HG03520 (cell line): ENCODE measurements at regions not wholly inside any gene's neighbourhood (a gene's known extent, or its start where the extent isn't known, plus 50 kb on each side); places are given as distances from the start of the nearest gene placed in this dataset.
"Not testable (repeated sequence)": the region's sequence is repeated elsewhere in the genome, so short reads cannot be mapped to it uniquely, and the experiment has no call there.

Experiments
- ATAC-seq: cut with Tn5 transposase; IDR thresholded peaks from one replicate; pipeline ENCODE4 v1.9.1; 2021; ENCODE audit warnings: mild to moderate bottlenecking, moderate library complexity; ENCODE audit not compliant: unreplicated experiment

DNA sequence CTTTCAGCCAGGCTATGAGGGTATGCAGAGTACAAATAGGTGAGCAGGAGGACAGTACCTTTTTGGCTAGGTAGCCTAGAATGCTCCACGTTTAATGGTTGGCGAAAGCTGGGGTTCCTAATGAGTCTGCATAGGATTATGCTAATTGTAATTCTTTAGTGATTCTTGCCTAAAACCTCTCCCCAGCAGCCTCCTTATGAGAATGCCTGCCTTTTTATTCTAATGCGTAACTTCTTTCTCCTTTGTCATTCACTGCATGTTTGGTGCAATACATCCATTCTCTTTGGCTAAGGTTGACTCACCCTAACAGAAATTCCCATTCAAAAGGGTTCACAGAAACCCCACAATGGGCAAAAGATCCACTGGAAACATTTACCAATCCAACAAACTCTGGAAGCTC, 752.2 kb downstream of the FSCB start:
- no peak for ATAC-seq

DNA sequence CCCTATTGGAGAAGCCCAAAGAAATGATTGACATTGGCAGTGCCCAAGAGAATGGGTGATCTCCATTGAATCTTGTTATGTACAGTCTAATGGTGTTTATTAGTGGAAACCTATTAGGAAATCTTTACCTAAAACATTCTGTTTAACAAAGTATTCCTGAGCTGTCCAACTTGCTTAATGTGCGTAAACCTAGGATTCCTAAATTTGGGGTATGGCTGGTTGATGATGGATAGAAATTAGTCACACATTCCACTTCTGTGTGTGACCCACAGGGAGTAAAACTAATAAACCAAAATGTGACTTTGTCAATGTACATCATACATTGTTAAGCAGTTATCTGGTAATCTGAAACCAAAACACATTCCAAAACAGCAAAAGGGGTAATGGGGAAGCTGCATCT, 761.3 kb downstream of the FSCB start:
- no peak for ATAC-seq

DNA sequence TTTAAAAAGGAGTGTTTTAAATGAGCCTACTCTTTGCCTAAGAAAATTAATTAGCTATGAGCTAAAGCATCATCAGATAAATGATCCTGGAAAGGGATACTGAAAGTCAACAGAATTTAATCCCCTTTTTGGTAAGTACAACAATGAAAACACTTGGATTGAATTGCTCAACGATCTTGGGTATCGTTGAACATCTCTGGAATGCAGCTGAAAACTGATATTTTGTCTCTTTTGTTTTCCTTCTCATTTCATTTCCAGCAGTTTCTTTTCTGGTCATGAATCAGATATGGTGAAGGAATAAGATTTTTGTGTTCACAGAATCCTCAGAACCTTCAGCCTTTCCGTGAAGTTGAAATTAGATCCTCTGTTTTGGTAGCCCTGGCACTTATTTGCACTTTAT, 771.2 kb downstream of the FSCB start:
- ATAC-seq = no peak

DNA sequence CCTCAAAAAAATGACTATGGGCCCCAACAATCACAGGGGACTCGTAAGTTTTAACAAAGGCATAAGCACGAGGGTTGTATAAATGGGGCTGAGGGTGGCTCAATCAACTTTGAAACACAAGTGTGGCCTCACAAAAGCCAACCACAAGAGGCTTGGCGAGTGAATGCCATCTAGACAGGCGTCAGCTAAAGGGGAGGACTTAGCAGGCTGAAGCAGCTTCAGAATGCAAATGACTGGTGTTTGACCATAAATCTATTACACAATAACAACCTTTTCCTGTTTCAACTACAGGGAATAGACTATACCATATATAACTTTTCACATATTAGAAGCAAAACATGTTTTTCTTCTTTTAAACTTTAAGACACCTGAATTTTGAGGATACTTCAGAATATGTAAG, 777.9 kb downstream of the FSCB start:
- no peak for ATAC-seq

DNA sequence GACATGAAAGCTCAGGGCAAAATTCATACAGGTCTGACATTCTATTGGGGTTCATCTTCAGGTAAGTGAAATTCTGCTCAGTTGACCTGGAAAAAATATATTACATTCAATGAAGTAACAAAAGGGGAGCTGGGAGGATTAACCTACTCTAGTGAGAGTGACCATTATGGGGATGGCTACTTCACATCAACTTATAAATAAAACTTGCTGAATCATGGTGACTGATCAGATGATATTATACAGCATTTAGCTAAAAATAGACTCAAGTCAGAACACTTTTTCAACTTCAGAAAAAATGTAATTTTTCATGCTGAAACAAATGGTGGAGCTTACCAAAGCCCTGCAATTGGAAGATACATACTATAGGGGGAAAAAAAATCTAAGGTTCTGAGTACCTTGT, 800.2 kb downstream of the FSCB start:
- no peak for ATAC-seq

DNA sequence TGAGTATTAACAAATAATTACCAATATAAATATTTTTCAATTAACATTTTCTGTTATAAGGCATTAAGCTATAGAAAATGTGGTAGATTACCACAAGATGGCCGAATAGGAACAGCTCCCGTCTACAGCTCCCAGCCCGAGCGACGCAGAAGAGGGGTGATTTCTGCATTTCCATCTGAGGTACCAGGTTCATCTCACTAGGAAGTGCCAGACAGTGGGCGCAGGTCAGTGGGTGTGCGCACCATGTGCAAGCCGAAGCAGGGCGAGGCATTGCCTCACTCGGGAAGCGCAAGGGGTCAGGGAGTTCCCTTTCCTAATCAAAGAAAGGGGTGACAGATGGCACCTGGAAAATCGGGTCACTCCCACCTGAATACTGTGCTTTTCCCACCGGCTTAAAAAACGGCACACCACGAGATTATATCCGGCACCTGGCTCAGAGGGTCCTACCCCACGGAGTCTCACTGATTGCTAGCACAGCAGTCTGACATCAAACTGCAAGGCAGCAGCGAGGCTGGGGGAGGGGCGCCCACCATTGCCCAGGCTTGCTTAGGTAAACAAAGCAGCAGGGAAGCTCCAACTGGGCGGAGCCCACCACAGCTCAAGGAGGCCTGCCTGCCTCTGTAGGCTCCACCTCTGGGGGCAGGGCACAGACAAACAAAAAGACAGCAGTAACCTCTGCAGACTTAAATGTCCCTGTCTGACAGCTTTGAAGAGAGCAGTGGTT, 808.4 kb downstream of the FSCB start:
- ATAC-seq = not testable (repeated sequence)

DNA sequence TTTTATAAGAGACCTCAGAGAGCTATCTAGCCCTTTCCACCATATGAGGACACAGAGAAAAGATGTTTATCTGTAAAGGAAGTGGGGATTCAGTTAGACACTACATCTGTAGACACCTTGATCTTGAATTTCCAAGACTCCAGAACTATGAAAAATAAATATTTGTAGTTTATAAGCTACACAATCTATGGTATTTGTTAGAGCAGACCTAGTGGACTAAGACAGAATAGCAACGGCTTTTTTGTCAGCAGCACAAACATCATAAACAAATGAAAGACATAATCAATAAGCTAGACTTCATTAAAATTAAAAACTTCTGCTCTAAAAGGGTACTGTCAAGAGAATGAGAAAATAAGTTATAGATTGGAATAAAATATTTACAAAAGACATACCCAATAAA, 810.1 kb downstream of the FSCB start:
- ATAC-seq = no peak

DNA sequence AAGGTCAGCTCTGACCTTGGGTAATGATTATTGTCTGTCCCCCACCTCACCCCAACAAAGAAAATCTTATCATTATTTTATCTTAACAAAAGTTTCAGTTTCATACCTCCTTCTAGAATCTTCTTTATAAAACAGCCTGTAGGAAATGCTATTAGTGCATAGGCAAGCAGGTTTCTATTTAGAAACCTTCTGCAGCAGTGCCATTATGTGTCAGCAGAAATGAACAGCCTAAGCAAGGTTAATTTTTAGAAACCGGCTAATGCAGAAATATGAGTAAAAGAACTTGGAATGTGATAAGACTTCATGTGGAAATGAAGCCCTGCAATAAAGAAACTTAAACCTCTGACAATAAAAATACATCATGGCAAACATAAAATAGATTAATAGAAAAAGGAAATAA, 814.4 kb downstream of the FSCB start:
- ATAC-seq = no peak

DNA sequence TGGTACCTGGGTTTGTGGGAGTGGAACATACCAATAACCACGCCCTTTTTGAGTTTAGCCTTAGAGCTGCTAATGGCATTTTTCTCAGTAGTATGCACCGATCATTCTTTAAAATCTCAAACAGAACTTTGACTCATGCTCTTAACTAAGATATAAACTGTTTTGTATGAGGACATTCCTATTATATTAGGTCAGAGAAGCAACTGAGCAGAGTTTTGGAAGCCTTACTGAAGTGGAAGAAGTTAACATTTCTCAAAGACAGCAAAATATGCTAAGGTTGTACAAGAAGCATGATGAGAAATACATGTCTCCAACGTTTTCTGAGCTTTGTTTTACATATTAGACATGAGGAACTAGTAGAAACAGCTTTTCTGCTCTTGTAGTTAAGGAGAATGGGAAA, 819.2 kb downstream of the FSCB start:
- no peak for ATAC-seq

DNA sequence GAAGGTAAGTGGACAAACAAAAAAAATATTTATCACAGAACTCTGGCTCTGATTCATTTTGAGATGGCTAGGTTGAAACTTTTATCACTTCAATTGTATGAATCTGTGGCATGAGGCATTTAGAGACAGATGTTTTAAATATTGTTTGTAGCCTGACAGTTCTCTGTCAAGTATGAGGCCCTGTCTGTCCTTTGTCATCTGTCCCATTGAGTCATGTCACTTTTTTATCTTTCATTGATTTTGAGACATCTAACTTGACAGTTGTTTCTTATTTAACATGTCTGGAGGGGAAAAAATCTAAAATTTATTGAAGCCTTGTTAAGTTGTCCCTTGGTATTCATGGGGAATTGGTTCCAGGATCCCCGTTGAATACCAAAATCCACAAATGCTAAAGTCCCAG, 829.5 kb downstream of the FSCB start:
- ATAC-seq = no peak

DNA sequence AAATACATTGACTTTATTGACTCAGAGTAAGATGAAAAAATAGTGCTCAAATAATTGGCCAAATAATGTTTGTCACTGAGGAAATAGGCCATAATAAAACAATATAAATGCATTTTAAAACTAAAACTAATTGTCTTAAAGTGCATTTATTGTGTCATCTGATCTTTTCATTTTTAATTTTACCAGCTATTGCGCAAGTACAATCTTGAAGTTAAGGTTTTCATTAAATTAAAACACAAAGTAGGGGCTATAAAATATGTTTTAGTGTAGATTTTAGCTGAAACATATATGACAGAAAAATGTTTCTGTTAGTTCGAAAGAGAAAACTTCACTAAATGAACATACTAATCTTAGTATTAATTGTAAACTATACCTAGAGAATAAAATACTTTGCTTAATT, 832.8 kb downstream of the FSCB start:
- no peak for ATAC-seq

DNA sequence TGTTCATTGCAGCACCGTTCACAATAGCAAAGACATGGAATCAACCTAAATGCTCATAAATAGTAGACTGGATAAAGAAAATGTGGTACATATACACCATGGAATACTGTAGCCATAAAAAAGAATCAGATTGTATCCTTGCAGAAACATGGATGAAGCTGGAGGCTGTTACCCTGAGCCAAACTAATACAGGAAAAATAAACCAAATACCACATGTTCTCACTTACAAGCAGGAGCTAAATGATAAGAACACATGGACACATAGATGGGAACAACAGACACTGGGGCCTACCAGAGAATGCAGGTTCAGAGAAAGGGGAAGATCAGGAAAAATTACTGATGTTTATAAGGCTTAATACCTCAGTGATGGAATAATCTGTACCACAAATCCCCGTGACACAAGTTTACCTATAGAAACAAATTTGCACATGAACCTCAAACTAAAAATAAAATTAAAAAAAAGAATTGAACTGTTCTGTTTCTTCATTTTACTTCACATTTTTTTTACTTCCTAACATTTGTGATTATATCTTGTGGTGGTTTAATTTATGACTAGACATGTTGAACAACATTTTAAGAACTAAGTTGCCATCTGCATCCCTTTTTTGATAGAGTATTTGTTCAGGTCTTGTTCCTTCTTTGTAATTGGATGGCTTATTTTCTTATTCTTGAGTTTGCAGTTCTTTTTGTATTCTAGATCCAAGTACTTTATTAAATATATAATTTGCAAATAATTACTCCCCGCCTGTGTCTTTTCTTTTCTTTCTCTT, 835.2 kb downstream of the FSCB start:
- ATAC-seq = no peak

DNA sequence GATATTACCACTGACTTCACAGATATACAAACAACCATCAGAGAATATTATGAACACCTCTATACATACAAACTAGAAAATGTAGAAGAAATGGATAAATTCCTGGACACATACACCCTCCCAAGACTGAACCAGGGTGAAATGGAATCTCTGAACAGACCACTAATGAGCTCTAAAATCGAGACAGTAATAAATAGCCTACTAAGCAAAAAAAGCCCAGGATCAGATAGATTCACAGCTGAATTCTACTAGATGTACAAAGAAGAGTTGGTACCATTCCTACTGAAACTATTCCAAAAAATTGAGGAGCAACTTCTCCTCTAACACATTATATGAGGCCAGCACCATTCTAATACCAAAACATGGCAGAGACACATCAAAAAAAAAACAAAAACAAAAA, 837.7 kb downstream of the FSCB start:
- ATAC-seq = no peak

DNA sequence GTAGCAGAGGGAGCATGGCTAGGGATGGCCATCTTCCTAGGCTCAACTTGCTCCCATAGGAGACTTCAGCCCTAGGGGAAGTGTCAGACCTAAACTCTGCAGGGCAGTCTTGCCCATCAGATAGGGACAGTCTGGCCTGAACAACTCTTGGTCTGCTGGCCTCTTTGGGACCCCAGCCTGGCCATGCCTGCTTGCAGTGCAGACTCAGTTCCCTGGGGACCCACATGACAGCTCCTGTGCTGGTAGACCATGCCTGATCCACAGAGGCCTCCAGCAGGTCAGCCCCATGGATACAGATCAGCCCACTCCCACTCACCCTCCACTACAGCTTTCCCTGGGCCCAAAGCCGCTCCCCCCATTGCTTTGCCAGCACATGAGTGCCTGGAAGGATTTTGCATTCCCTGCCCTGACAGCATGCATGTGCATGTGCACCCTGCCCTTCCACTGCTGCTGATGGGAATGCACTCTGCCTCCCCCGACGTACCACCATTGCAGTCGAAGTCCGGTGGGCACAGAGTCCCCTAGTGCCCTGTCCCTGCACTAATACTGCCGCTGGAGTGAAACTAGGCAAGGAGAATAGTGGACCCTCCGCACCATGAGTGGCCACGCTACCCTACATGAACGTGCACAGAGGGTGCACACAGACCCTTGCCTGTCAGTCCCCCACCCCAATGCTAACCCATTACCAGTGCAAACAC, 841.4 kb downstream of the FSCB start:
- no peak for ATAC-seq

DNA sequence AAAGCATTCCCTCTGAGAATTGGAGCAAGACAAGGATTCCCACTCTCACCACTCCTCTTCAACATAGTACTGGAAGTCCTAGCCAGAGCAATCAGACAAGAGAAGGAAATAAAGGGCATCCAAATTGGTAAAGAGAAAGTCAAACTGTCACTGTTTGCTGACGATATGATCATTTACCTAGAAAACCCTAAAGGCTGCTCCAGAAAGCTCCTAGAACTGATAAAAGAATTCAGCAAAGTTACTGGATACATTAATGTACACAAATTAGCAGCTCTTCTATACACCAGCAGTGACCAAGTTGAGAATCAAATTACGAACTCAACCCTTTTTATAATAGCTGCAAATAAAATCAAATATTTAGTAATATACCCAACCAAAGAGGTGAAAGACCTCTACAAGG, 851.9 kb downstream of the FSCB start:
- ATAC-seq = not testable (repeated sequence)

DNA sequence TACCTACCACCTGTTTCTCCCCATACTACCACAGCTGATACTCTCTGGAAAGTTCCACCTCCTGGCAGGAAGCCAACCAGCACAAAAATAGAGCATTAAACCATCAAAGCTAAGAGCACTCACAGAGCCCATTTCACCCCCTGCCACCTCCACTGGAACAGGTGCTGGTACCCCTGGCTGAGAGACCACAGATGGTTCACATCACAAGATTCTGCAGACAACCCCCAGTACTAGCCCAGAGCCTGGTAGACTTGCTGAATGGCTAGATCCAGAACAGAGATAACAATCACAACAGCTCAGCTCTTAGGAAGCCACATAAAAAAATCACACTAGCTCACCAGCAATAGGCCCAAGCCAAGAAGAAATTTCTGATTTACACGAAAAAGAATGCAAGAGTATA, 855.2 kb downstream of the FSCB start:
- no peak for ATAC-seq

DNA sequence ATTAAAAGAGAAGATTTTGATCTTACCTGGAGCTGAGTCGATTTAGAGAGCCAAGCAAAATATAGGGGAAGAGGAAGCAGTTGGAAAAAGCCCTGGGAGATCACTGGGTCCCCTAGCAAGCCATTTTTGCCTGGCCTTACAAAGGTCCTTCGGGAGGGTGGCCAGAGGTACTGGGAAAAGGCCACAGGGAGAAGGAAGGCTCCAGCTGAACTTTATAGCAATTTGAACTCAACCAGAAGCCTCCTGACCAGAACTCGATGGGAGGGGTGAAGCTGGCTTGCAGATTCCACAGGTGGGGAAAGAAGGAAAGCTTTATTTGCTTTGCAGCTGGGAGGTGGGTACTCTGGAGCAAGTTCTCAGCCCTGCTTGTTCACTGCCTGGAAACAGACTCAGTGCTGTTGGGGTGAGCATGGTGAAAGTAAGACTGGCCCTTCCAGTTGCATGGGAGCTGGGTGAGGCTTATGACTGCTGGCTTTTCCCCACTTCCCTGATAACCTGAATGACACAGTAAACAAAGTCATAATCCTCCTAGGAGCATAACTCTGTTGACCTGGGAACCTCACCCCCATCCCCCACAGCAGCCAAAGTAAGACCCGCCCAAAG, 855.8 kb downstream of the FSCB start:
- no peak for ATAC-seq

DNA sequence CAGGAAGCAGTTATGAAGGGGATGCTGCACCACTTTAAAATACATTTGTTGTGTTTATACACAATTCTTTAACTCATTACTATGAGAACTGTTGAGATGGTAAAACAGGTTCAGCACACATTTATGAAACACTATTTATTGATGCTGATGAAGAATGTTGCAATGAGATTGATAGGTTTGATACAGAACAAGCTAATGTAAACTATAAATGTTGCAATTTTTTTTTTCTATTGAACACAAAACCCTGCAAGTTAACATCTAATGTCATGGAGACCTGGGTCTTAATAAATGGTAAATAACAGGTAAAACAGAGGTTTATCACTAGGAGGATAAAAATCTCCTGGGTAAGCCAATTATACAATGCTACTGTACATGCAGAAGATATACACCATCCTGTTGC, 857.6 kb downstream of the FSCB start:
- ATAC-seq = no peak

DNA sequence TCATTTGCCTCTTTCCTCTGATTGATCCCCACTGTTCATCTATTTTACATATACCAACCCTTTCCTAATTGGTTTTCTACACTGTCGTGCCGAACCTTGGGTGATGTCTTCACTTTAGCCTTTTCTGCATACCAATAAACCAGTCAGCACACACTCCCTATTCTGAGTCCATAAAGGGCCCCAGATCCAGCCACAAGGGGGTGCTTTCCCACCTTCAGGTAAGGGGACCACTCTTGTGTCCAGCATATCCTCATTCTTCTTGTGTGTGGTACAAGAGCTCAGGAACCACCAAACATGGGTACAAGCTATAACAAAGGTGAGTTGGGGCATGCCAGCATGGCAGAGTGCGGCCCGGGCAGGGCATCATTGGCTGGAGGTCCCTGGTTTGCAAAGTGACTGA, 859.8 kb downstream of the FSCB start:
- no peak for ATAC-seq

DNA sequence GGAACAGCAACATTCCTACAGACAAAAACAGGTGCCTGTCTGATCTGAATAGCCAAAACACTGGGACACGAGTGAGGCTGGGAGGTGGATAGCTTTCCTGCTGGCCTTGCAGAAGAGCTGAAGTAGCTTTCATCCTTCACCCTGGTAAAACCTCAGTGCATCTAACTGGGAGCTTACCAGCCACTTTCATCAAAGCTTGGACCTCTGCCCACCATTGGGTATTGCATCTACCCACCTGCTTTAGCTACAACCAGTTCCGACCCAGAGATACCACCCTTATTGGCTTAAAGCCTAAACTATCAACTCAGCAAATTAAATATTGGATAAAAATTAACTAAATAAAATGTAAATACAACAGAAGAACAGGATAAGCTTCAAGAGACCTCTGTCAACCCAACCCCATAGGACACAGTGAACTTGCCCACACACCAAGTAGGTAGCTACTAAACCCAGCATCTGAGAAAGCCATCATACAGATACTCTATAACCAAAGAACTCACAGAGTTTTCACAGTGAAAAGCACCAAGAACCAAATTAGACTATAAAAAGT, 866.3 kb downstream of the FSCB start:
- ATAC-seq = no peak

DNA sequence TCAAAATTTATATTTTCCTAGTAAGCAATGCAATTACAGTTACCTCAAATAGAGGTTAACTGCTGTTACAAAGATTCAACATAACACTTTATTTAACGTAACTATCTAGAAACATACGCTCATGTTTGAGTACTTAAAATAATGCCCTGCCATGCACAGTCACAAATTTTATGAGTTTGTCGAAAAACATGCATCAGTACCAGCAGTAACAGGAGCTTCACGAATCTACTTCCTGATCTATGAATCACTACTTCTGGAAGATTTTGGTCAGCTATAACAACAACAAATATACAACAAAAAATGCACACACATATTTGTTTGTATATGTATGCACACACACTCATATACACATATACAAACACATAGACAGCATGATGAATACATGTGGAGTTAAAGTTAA, 881.8 kb downstream of the FSCB start:
- no peak for ATAC-seq
